ENCODE measurements at regions not wholly inside any gene's neighbourhood (a gene's known extent, or its start where the extent isn't known, plus 50 kb on each side); places are given as distances from the start of the nearest gene placed in this dataset.

DNA sequence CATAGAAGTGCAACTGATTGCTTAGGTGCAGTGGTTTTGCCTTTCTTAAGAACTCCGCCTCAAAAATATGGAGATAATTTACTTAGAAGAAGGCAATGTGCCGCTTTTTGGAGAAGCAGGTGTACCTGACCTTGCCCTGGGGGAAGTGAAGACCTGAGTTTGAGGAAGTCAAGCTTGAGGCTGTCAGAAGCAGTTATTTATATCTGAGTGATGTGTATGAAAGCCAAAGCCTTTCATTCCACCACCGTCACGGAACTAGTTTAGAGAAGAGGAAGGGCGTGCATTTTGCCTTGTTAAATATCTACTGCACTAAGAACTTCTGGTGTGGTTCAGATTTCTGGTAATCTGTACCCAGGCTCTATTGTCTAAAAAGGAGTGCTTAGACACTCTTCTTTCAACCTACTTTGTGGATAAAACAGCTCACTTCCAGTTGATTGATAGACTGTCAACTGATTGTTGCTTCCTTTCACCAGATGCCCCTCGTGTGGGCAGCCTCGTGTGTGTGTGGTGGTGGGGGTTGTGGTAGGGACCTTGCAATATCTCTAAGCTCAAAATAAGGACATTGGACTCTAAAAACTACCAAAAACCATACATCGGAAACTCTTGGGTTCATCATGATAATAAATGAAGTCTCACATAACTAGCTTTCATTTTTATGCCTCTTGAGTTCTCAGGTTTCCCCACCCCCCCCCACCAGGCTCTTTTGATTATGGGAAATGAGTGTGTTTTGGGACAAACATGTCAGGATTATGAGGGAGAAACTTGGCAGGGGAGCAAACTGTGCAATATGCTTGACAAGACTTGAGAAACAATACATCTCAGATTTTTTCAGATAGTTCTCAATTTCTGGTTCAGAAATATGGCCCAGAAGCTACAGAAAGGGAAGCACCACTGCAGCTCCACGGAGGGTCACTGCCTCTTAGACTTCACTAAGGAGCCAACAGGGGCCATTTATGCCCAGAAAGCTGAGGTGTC, 78.6 kb downstream of the ARF6 start:
- peak; percentile 20 for DNase-seq

- peak; percentile 66 for DNase-seq
These were observed 79.3 kb downstream of the ARF6 start for GRCh38 chr14:49972131-49972671.

DNA sequence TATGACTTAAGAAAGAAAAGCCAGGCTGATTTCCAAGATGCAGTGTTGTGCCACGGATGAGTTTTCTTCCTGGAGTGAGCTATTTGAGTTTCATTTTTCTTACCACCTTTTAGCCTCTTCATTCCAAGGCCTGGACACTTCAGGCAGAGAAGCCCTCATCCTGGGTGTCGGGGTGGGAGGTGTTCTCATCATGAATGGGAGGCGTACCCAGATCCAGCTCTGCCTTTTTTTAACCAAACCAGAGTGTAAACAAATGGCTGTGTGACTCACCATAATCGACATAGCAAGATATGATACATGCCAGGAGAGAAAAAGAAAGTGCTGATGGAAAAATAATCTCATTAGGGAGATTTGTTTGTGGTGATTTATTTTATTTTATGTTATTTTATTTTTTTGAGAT, 79.9 kb downstream of the ARF6 start:
- no peak for DNase-seq

- DNase-seq = no peak
These were observed 82.4 kb downstream of the ARF6 start for GRCh38 chr14:49975276-49975675.

GRCh38 chr14:49975799-49976198, 82.9 kb downstream of the ARF6 start:
- no peak for DNase-seq

DNA sequence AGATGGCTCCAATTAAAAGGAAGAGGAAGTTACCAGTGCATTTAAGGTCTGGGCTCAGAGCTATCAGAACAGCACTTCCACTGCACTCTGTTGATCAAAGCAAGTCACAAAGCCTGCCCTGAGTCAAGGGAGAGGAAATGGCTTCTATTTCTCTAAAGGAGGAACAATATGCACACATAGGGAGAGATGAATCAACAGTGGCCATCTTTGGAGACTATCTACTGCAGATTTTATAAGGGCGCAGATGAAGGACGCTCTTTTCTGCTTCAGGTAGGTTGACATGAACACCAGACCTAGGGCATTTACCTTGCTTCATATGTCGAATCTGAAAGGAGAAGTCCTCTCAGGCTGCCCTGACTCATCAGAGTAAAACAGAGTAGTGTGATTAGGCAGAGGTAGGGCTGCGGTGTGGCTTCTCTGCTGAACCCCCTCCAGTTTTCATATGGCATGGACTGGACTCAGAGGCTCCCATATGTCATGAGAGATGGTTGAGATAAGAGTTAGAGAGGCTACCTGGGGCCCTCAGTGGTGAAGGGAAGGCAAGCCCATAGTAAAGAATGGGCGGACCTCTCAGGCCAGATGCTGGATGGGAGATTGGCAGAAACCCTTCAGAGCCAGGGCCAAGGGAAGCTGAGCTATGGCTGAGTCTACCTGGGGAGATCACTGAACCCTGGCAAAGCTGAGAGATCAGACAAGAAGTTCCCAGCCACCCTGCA, 84.4 kb downstream of the ARF6 start:
- no peak for DNase-seq

GRCh38 chr14:49980027-49980426, 87.1 kb downstream of the ARF6 start:
- no peak for DNase-seq

GRCh38 chr14:49982082-49982481, 89.2 kb downstream of the ARF6 start:
- DNase-seq = no peak

GRCh38 chr14:49982501-49982951, 89.6 kb downstream of the ARF6 start:
- no peak for DNase-seq

GRCh38 chr14:49984424-49984823, 91.5 kb downstream of the ARF6 start:
- DNase-seq = no peak

DNA sequence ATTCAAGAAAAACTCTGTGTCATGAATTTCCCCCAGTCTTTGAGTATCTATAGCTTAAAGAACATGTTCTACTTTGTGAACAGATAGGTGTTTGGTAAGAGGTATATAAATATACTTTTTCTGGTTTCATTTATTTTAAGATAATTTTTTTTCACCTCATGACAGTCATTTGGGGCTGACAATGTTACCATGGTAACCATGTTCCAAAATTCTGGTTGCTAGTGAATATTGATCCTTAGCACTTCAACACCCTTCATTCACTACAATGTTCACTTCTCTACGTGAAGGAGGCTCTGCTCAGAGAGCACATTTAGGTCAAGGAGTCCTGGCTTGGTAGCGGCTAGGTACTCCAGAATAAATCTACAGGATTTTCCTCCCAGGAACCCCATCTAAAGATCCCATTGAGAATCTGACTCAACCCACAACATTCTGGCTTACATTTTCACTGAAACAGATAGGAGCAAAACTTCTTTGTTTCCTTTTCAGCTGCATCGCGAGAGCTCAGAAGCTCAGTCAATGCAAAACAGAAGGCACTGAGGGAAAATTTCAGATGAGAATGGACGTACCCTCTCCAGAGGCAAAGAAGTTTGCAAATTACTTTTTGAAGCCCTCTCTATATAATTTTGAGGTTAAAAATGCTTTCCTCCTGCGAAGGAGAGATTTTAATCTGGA, 93.6 kb downstream of the ARF6 start:
- DNase-seq = no peak

DNA sequence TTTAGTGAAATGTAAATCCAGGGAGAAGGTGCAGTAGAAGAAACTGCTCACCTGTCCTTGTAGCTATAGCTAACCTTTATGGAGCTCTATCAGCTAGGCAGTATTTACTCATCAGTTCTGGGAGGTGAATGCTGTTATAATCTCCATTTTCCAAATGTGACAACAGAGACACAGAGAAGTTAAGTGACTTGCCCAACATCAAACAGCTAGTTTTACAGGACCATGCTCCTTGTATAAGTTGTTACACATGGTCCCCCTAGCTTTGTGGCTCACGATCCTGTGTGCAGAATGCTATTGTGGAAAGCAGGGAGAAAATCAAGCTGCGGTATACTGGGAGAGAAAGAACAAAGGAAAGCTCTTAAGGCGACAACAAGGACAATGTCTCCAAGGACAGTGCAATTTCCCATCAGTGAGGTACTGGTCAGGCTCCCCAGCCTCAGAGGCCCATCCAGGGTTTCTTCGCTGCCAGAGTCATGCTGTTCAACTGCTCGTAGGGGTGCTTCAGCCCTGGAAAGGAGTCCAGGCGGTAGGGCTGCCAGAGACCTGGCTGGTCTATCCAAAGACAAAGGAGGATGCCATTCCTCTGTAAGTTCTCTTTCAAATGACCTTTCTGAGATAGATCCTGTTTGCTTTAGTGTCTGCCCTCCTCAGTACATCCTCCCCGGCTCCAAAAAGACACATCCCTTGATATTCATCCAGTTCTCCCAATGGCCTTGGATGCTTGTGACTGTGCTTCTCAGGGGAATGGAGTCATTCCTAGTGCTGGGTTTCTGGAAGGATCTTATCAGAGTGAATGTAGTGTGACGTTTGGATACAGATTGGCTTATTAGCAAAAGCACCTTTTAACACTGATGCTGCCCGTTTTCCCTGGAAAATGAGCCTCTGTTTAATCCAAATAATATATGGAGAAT, 95.5 kb downstream of the ARF6 start:
- no peak for DNase-seq

GRCh38 chr14:49989966-49990365, 97.1 kb downstream of the ARF6 start:
- DNase-seq = no peak

GRCh38 chr14:49991491-49991890, 98.6 kb downstream of the ARF6 start:
- peak; percentile 97 for DNase-seq

GRCh38 chr14:49992036-49992435, 99.2 kb downstream of the ARF6 start:
- no peak for DNase-seq

GRCh38 chr14:49992448-49992847, 99.6 kb downstream of the ARF6 start:
- no peak for DNase-seq

GRCh38 chr14:49992901-49993339, 100.0 kb downstream of the ARF6 start:
- DNase-seq = no peak

GRCh38 chr14:49993565-49993964, 100.7 kb downstream of the ARF6 start:
- DNase-seq = no peak

DNA sequence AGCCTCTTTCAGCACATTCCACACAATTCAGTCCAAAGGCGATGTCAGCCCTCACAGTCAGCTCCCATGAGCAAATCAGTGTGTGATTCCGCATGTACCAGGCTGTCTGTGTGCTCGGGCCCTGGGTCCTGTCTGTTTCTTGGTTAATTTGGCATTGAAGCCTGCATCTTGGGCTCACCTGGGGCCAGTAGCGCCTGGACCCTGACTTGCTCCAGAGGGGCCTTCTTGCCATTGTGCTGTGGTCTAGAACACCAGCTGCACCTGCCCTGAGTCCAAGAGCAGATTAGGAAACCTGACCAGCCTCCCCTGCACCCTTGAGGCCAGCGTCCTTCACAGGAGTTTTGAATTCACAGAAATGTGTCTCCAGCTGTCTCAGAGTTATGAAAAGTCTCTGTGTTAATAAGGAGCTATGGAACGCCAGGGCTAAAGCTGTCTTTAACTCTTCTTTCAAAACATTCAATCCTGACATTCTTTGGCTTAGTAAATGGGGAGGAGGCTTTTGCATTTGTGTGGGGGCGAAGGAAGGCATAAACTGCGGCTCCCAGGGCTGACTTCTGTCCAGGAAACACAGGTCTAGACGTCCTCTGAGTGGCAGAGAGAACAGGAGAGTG, 102.2 kb downstream of the ARF6 start:
- no peak for DNase-seq

GRCh38 chr14:49997991-49998390, 105.1 kb downstream of the ARF6 start:
- DNase-seq = peak; percentile 53

GRCh38 chr14:49999146-49999761, 106.4 kb downstream of the ARF6 start:
- DNase-seq = no peak

Measured in NCI-H82 (cell line).